ENCODE measurements at regions not wholly inside any gene's neighbourhood (a gene's known extent, or its start where the extent isn't known, plus 50 kb on each side); places are given as distances from the start of the nearest gene placed in this dataset.

DNA sequence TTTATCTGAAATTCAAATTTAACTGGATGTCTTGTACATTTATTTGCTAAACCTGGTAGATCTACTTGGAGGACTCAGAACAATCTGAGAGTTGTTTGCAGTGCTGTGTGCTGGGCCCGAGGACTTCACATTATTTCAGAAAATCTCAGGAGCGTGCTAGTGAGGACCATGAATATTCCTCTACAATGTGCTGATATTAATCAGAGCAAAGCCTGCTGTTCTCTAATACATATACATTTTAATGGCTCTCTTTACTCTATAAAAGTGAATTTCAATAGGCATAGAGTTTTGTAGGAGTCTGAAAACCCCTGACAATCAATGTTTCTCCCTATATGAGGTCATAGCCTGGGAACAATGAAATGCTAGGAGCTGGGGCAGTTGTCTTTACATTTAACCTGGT, 144.3 kb downstream of the NEDD1 start:
- TF ChIP-seq ZNF221 (tag by site-specific recombination; IDR thresholded peaks at IDR 0.05; ENCODE audit: borderline replicate concordance) (no peak), CTCF (tag by site-specific recombination; IDR thresholded peaks at IDR 0.05) (no peak), PRDM6 (tag by site-specific recombination; IDR thresholded peaks at IDR 0.05) (no peak), ZNF639 (tag by site-specific recombination; IDR thresholded peaks at IDR 0.05) (no peak)
